ENCODE measurements at regions not wholly inside any gene's neighbourhood (a gene's known extent, or its start where the extent isn't known, plus 50 kb on each side); places are given as distances from the start of the nearest gene placed in this dataset.

- no peak for DNase-seq
These were observed 65.1 kb upstream of the FBRSL1 start for GRCh38 chr12:132424811-132425210.

- no peak for DNase-seq
These were observed 65.9 kb upstream of the FBRSL1 start for GRCh38 chr12:132423820-132424645.

GRCh38 chr12:132423251-132423819 is 66.6 kb upstream of the FBRSL1 start:
- no peak for DNase-seq

GRCh38 chr12:132422381-132423043 is 67.4 kb upstream of the FBRSL1 start:
- no peak for DNase-seq

- no peak for DNase-seq
These were observed 67.9 kb upstream of the FBRSL1 start for GRCh38 chr12:132422040-132422380.

GRCh38 chr12:132419631-132420246 is 70.2 kb upstream of the FBRSL1 start:
- no peak for DNase-seq

- DNase-seq, result no peak
These were observed 71.5 kb upstream of the FBRSL1 start for GRCh38 chr12:132418393-132418925.

GRCh38 chr12:132417741-132418140 is 72.2 kb upstream of the FBRSL1 start:
- no peak for DNase-seq

- DNase-seq, result no peak
These were observed 73.1 kb upstream of the FBRSL1 start for GRCh38 chr12:132416827-132417226.

GRCh38 chr12:132416121-132416673 is 73.8 kb upstream of the FBRSL1 start:
- DNase-seq, result no peak

- DNase-seq, result no peak
These were observed 74.4 kb upstream of the FBRSL1 start for GRCh38 chr12:132415327-132416120.

GRCh38 chr12:132414634-132415326 is 75.2 kb upstream of the FBRSL1 start:
- peak; percentile 68 for DNase-seq

GRCh38 chr12:132413931-132414588 is 75.9 kb upstream of the FBRSL1 start:
- no peak for DNase-seq

GRCh38 chr12:132411457-132411856 is 78.5 kb upstream of the FBRSL1 start:
- DNase-seq, result no peak

GRCh38 chr12:132410849-132411248 is 79.1 kb upstream of the FBRSL1 start:
- no peak for DNase-seq

GRCh38 chr12:132410296-132410625 is 79.7 kb upstream of the FBRSL1 start:
- no peak for DNase-seq

GRCh38 chr12:132409495-132410295 is 80.3 kb upstream of the FBRSL1 start:
- DNase-seq, result no peak

GRCh38 chr12:132408626-132409494 is 79.5 kb upstream of the GALNT9 start:
- no peak for DNase-seq

GRCh38 chr12:132407992-132408391 is 78.6 kb upstream of the GALNT9 start:
- no peak for DNase-seq

Measured in stimulated activated CD4-positive, alpha-beta T cell treated with anti-CD3 and anti-CD28 coated beads, Interleukin-12 subunit alpha, Interleukin-12 subunit beta, amount 100 ng/mL, for 4 hours (primary cell).